ENCODE measurements at regions not wholly inside any gene's neighbourhood (a gene's known extent, or its start where the extent isn't known, plus 50 kb on each side); places are given as distances from the start of the nearest gene placed in this dataset.
"Not testable (repeated sequence)": the region's sequence is repeated elsewhere in the genome, so short reads cannot be mapped to it uniquely, and the experiment has no call there.

DNA sequence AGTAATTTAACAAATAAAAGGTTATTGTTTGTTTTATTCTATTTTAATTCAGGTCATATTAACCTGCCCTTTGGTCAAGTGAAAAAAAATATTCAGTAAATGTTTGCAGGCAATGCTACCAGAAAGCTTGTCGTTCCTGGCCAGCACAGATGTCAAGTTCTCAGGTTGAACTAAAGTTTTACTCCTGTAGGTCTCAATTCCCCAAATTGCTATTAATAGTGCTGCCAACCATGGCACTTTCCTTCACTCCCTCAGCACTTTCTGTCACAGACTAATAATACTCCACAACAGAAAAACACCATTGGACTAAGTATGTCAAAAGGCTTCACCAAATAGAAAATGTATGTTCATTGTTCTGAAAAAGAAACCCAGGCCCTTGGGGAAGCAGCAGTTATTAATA is 79.2 kb upstream of the C4orf54 start:
- Histone ChIP-seq H3K27ac (ENCODE audit: low read depth, low read length) (peak overlapping the region; percentile 39), H3K4me1 (ENCODE audit: control insufficient read depth in 3 of 3, insufficient read depth in 3 of 3, low read length in 3 of 3) (peaks cover 0 to 8% (median 0%) of the 10 kb centered on the region in 3 donors), H3K9ac (ENCODE audit: low read depth in 1 of 3, low read length in 3 of 3) (peak overlapping the region in 1 of 3 donors; percentile 38), H3K27me3 (ENCODE audit: control insufficient read depth in 3 of 3, insufficient read depth in 3 of 3, low read length in 3 of 3) (no peaks in the 10 kb centered on the region), H3K36me3 (ENCODE audit: control insufficient read depth in 3 of 3, insufficient read depth in 3 of 3, low read length in 3 of 3) (no peaks in the 10 kb centered on the region), H3K9me3 (ENCODE audit: control insufficient read depth in 3 of 3, low read length in 3 of 3) (no peaks in the 10 kb centered on the region), H3K4me3 (ENCODE audit: low read length in 3 of 3) (no peak overlapping the region)

DNA sequence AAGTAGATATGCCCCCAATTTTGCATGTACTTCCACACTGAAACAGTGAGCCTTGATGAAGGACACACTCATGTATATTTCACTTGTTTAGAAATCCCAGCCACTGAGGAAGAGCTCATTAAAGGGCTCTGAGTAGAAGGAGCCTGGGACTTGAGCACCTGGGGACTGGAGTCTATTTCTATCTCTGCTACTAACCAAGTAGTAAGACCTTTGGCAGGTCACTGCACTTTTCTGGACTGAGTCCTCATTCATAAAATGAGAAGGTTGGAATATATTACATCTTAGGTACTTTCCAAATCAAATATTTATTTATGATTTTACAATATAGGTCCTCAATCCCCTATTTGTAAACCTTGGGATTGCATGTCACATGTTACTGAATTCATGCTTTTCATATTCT is 78.2 kb upstream of the C4orf54 start:
- no peaks in the 10 kb centered on the region for H3K27me3 ChIP-seq (ENCODE audit: control insufficient read depth in 3 of 3, insufficient read depth in 3 of 3, low read length in 3 of 3)
- no peak overlapping the region for H3K27ac ChIP-seq (ENCODE audit: low read depth, low read length)
- no peaks in the 10 kb centered on the region for H3K36me3 ChIP-seq (ENCODE audit: control insufficient read depth in 3 of 3, insufficient read depth in 3 of 3, low read length in 3 of 3)
- H3K9me3 ChIP-seq (ENCODE audit: control insufficient read depth in 3 of 3, low read length in 3 of 3), result no peaks in the 10 kb centered on the region
- no peak overlapping the region for H3K4me3 ChIP-seq (ENCODE audit: low read length in 3 of 3)
- H3K9ac ChIP-seq (ENCODE audit: low read depth in 1 of 3, low read length in 3 of 3), result no peak overlapping the region
- H3K4me1 ChIP-seq (ENCODE audit: control insufficient read depth in 3 of 3, insufficient read depth in 3 of 3, low read length in 3 of 3), result peaks cover 0 to 8% (median 0%) of the 10 kb centered on the region in 3 donors

DNA sequence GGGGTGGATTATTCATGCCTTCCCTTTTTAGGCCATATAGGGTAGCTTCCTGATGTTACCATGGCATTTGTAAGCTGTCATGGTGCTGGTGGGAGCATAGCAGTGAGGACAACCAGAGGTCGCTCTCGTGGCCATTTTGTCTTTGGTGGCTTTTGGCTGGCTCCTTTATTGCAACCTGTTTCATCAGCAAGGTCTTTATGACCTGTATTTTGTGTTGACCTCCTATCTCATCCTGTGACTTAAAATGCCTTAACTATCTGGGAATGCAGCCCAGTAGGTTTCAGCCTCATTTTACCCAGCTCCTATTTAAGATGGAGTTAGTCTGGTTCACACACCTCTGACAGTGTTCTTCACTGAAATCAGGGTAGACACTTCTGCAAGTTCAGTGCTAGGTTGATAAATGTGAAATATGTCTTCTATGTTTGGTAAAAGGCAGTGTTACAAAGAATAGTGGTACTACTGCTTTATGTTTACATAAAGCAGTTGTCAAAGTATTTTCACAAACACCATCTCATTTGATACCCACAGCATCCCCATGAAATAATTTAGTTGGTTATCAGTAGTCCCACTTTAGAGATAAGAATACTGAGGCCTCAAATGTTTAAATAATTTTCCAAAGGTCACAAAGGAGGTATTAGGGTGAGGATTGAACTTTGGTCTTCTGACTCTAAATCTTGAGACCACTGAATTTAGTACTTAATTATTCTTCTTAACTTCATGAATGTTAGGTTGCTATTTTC is 77.1 kb upstream of the C4orf54 start:
- H3K27ac ChIP-seq (ENCODE audit: low read depth, low read length), result no peak overlapping the region
- H3K9me3 ChIP-seq (ENCODE audit: control insufficient read depth in 3 of 3, low read length in 3 of 3), result no peaks in the 10 kb centered on the region

GRCh38 chr4:99733455-99733854 is 75.8 kb upstream of the C4orf54 start:
- H3K9me3 ChIP-seq (ENCODE audit: control insufficient read depth in 3 of 3, low read length in 3 of 3); H3K4me1 ChIP-seq (ENCODE audit: control insufficient read depth in 3 of 3, insufficient read depth in 3 of 3, low read length in 3 of 3); H3K9ac ChIP-seq (ENCODE audit: low read depth in 1 of 3, low read length in 3 of 3); H3K27me3 ChIP-seq (ENCODE audit: control insufficient read depth in 3 of 3, insufficient read depth in 3 of 3, low read length in 3 of 3); H3K27ac ChIP-seq (ENCODE audit: low read depth, low read length); H3K4me3 ChIP-seq (ENCODE audit: low read length in 3 of 3); H3K36me3 ChIP-seq (ENCODE audit: control insufficient read depth in 3 of 3, insufficient read depth in 3 of 3, low read length in 3 of 3): not testable (repeated sequence)

More for the DNA sequence above, 77.1 kb upstream of the C4orf54 start:
- Histone ChIP-seq H3K4me3 (ENCODE audit: low read length in 3 of 3) (no peak overlapping the region), H3K4me1 (ENCODE audit: control insufficient read depth in 3 of 3, insufficient read depth in 3 of 3, low read length in 3 of 3) (peaks cover 0 to 8% (median 0%) of the 10 kb centered on the region in 3 donors), H3K27me3 (ENCODE audit: control insufficient read depth in 3 of 3, insufficient read depth in 3 of 3, low read length in 3 of 3) (no peaks in the 10 kb centered on the region), H3K36me3 (ENCODE audit: control insufficient read depth in 3 of 3, insufficient read depth in 3 of 3, low read length in 3 of 3) (no peaks in the 10 kb centered on the region), H3K9ac (ENCODE audit: low read depth in 1 of 3, low read length in 3 of 3) (no peak overlapping the region)

GRCh38 chr4:99729186-99729585 is 71.6 kb upstream of the C4orf54 start:
- Histone ChIP-seq H3K9ac (ENCODE audit: low read depth in 1 of 3, low read length in 3 of 3) (no peak overlapping the region), H3K4me1 (ENCODE audit: control insufficient read depth in 3 of 3, insufficient read depth in 3 of 3, low read length in 3 of 3) (peaks cover 0 to 5% (median 1%) of the 10 kb centered on the region in 3 donors), H3K36me3 (ENCODE audit: control insufficient read depth in 3 of 3, insufficient read depth in 3 of 3, low read length in 3 of 3) (no peaks in the 10 kb centered on the region), H3K4me3 (ENCODE audit: low read length in 3 of 3) (no peak overlapping the region), H3K27ac (ENCODE audit: low read depth, low read length) (no peak overlapping the region), H3K9me3 (ENCODE audit: control insufficient read depth in 3 of 3, low read length in 3 of 3) (no peaks in the 10 kb centered on the region), H3K27me3 (ENCODE audit: control insufficient read depth in 3 of 3, insufficient read depth in 3 of 3, low read length in 3 of 3) (no peaks in the 10 kb centered on the region)

GRCh38 chr4:99724067-99724466 is 66.4 kb upstream of the C4orf54 start:
- H3K27me3 ChIP-seq (ENCODE audit: control insufficient read depth in 3 of 3, insufficient read depth in 3 of 3, low read length in 3 of 3), result no peaks in the 10 kb centered on the region
- H3K4me1 ChIP-seq (ENCODE audit: control insufficient read depth in 3 of 3, insufficient read depth in 3 of 3, low read length in 3 of 3), result peaks cover 24 to 44% (median 32%) of the 10 kb centered on the region in 3 donors
- H3K9ac ChIP-seq (ENCODE audit: low read depth in 1 of 3, low read length in 3 of 3), result peak overlapping the region; percentile 8 to 54 (median 28)
- no peaks in the 10 kb centered on the region for H3K36me3 ChIP-seq (ENCODE audit: control insufficient read depth in 3 of 3, insufficient read depth in 3 of 3, low read length in 3 of 3)
- no peak overlapping the region for H3K4me3 ChIP-seq (ENCODE audit: low read length in 3 of 3)
- no peaks in the 10 kb centered on the region for H3K9me3 ChIP-seq (ENCODE audit: control insufficient read depth in 3 of 3, low read length in 3 of 3)
- peak overlapping the region; percentile 96 for H3K27ac ChIP-seq (ENCODE audit: low read depth, low read length)

DNA sequence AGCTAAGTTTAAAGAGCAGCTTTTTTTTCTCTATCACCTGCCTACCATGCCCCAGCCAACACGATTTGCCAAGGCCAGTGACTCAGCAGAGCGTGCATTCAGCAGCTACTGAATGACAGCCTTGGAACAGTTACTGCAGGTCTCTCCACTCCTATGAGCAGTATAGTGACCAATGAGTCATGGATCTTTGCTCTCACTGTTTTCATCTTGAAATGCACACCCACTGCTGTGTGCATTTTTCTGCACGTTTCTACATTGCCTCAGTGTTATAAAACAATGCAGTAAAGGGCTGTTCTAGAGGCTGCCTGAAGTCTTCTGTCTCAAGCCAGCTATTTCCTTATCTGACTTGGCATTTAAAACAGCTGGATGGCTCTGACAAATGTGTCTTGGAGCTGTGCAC is 66.0 kb upstream of the C4orf54 start:
- Histone ChIP-seq H3K9me3 (ENCODE audit: control insufficient read depth in 3 of 3, low read length in 3 of 3) (no peaks in the 10 kb centered on the region), H3K27ac (ENCODE audit: low read depth, low read length) (peak overlapping the region; percentile 96), H3K9ac (ENCODE audit: low read depth in 1 of 3, low read length in 3 of 3) (peak overlapping the region; percentile 8 to 54 (median 28)), H3K27me3 (ENCODE audit: control insufficient read depth in 3 of 3, insufficient read depth in 3 of 3, low read length in 3 of 3) (no peaks in the 10 kb centered on the region), H3K4me3 (ENCODE audit: low read length in 3 of 3) (peak overlapping the region in 1 of 3 donors; percentile 46), H3K4me1 (ENCODE audit: control insufficient read depth in 3 of 3, insufficient read depth in 3 of 3, low read length in 3 of 3) (peaks cover 24 to 44% (median 32%) of the 10 kb centered on the region in 3 donors), H3K36me3 (ENCODE audit: control insufficient read depth in 3 of 3, insufficient read depth in 3 of 3, low read length in 3 of 3) (no peaks in the 10 kb centered on the region)

- Histone ChIP-seq H3K27ac (ENCODE audit: low read depth, low read length) (peak overlapping the region; percentile 96), H3K36me3 (ENCODE audit: control insufficient read depth in 3 of 3, insufficient read depth in 3 of 3, low read length in 3 of 3) (no peaks in the 10 kb centered on the region), H3K9ac (ENCODE audit: low read depth in 1 of 3, low read length in 3 of 3) (peak overlapping the region; percentile 22 to 62 (median 46)), H3K4me3 (ENCODE audit: low read length in 3 of 3) (peak overlapping the region in 2 of 3 donors; percentile 6 to 41), H3K27me3 (ENCODE audit: control insufficient read depth in 3 of 3, insufficient read depth in 3 of 3, low read length in 3 of 3) (no peaks in the 10 kb centered on the region), H3K9me3 (ENCODE audit: control insufficient read depth in 3 of 3, low read length in 3 of 3) (no peaks in the 10 kb centered on the region), H3K4me1 (ENCODE audit: control insufficient read depth in 3 of 3, insufficient read depth in 3 of 3, low read length in 3 of 3) (peaks cover 24 to 44% (median 32%) of the 10 kb centered on the region in 3 donors)
Observed at GRCh38 chr4:99722725-99723124, 65.1 kb upstream of the C4orf54 start.

DNA sequence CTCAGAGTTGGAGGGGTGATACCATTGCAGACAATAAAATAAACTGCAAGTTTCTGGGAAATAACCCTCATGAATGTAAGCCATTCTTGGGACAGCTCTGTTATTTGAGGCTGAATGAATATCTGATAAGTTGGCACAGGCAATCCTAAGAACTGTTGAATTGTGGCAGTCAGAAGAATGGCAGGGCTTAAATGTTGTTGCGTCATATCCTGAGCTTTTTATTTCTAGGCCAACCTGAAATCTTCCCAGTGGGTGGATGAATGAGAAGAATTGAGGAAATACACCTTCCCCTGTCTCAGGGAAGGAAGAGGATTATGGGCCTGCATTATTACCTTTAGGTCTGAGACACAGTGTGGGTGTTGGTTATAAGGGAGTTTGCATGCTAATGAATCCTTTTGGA is 64.4 kb upstream of the C4orf54 start:
- H3K4me1 ChIP-seq (ENCODE audit: control insufficient read depth in 3 of 3, insufficient read depth in 3 of 3, low read length in 3 of 3), result peaks cover 24 to 47% (median 32%) of the 10 kb centered on the region in 3 donors
- no peak overlapping the region for H3K9ac ChIP-seq (ENCODE audit: low read depth in 1 of 3, low read length in 3 of 3)
- H3K4me3 ChIP-seq (ENCODE audit: low read length in 3 of 3), result no peak overlapping the region
- no peaks in the 10 kb centered on the region for H3K9me3 ChIP-seq (ENCODE audit: control insufficient read depth in 3 of 3, low read length in 3 of 3)
- peak overlapping the region; percentile 96 for H3K27ac ChIP-seq (ENCODE audit: low read depth, low read length)
- H3K27me3 ChIP-seq (ENCODE audit: control insufficient read depth in 3 of 3, insufficient read depth in 3 of 3, low read length in 3 of 3), result no peaks in the 10 kb centered on the region
- no peaks in the 10 kb centered on the region for H3K36me3 ChIP-seq (ENCODE audit: control insufficient read depth in 3 of 3, insufficient read depth in 3 of 3, low read length in 3 of 3)

- H3K9me3 ChIP-seq (ENCODE audit: control insufficient read depth in 3 of 3, low read length in 3 of 3), result no peaks in the 10 kb centered on the region
- H3K27ac ChIP-seq (ENCODE audit: low read depth, low read length), result peak overlapping the region; percentile 96
- no peak overlapping the region for H3K9ac ChIP-seq (ENCODE audit: low read depth in 1 of 3, low read length in 3 of 3)
- H3K4me1 ChIP-seq (ENCODE audit: control insufficient read depth in 3 of 3, insufficient read depth in 3 of 3, low read length in 3 of 3), result peaks cover 24 to 52% (median 32%) of the 10 kb centered on the region in 3 donors
- no peaks in the 10 kb centered on the region for H3K36me3 ChIP-seq (ENCODE audit: control insufficient read depth in 3 of 3, insufficient read depth in 3 of 3, low read length in 3 of 3)
- no peak overlapping the region for H3K4me3 ChIP-seq (ENCODE audit: low read length in 3 of 3)
- H3K27me3 ChIP-seq (ENCODE audit: control insufficient read depth in 3 of 3, insufficient read depth in 3 of 3, low read length in 3 of 3), result no peaks in the 10 kb centered on the region
Observed at GRCh38 chr4:99720206-99720605, 62.6 kb upstream of the C4orf54 start.

All from skeletal muscle tissue (tissue), 3 donors.